ENCODE measurements at regions not wholly inside any gene's neighbourhood (a gene's known extent, or its start where the extent isn't known, plus 50 kb on each side); places are given as distances from the start of the nearest gene placed in this dataset.

GRCh38 chr3:8204853-8205650, 296.6 kb upstream of the LMCD1 start:
- FAIRE-seq = no peak

GRCh38 chr3:8205881-8206280, 295.7 kb upstream of the LMCD1 start:
- no peak for FAIRE-seq

- FAIRE-seq = no peak
Observed at GRCh38 chr3:8206971-8207617, 294.5 kb upstream of the LMCD1 start.

GRCh38 chr3:8210882-8211341, 290.7 kb upstream of the LMCD1 start:
- no peak for FAIRE-seq

- no peak for FAIRE-seq
Observed at GRCh38 chr3:8212794-8213193, 288.8 kb upstream of the LMCD1 start.

GRCh38 chr3:8213286-8213685, 288.3 kb upstream of the LMCD1 start:
- no peak for FAIRE-seq

GRCh38 chr3:8215821-8216220, 285.8 kb upstream of the LMCD1 start:
- no peak for FAIRE-seq

- no peak for FAIRE-seq
Observed at GRCh38 chr3:8218353-8218940, 283.2 kb upstream of the LMCD1 start.

- FAIRE-seq = no peak
Observed at GRCh38 chr3:8220291-8220690, 281.3 kb upstream of the LMCD1 start.

- FAIRE-seq = no peak
Observed at GRCh38 chr3:8223766-8224165, 277.9 kb upstream of the LMCD1 start.

- no peak for FAIRE-seq
Observed at GRCh38 chr3:8224941-8225340, 276.7 kb upstream of the LMCD1 start.

- no peak for FAIRE-seq
Observed at GRCh38 chr3:8233938-8234337, 267.7 kb upstream of the LMCD1 start.

GRCh38 chr3:8236264-8236663, 265.4 kb upstream of the LMCD1 start:
- FAIRE-seq = no peak

- no peak for FAIRE-seq
Observed at GRCh38 chr3:8237893-8238292, 263.7 kb upstream of the LMCD1 start.

GRCh38 chr3:8238432-8238831, 263.2 kb upstream of the LMCD1 start:
- FAIRE-seq = no peak

GRCh38 chr3:8239095-8239494, 262.5 kb upstream of the LMCD1 start:
- FAIRE-seq = no peak

GRCh38 chr3:8239718-8240695, 261.6 kb upstream of the LMCD1 start:
- no peak for FAIRE-seq

- no peak for FAIRE-seq
Observed at GRCh38 chr3:8246070-8246469, 255.6 kb upstream of the LMCD1 start.

GRCh38 chr3:8253201-8253600, 248.4 kb upstream of the LMCD1 start:
- FAIRE-seq = no peak

- no peak for FAIRE-seq
Observed at GRCh38 chr3:8254489-8254888, 247.1 kb upstream of the LMCD1 start.

- no peak for FAIRE-seq
Observed at GRCh38 chr3:8255725-8256124, 245.9 kb upstream of the LMCD1 start.

GRCh38 chr3:8256441-8257071, 245.1 kb upstream of the LMCD1 start:
- FAIRE-seq = no peak
